ENCODE measurements at regions not wholly inside any gene's neighbourhood (a gene's known extent, or its start where the extent isn't known, plus 50 kb on each side); places are given as distances from the start of the nearest gene placed in this dataset.
A peak's percentile ranks its signal among the peaks of the same experiment; 100 is the strongest.

- TF ChIP-seq EZH2phosphoT487 (IDR thresholded peaks at IDR 0.05; ENCODE audit: borderline replicate concordance) (no peak), CTCF (conservative IDR thresholded peaks at IDR 0.05; ENCODE audit: low read length) (peak; percentile 98)
These were observed 431.3 kb upstream of the ITGA1 start for GRCh38 chr5:52356311-52356918.

Measured in Loucy (cell line).